ENCODE measurements at regions not wholly inside any gene's neighbourhood (a gene's known extent, or its start where the extent isn't known, plus 50 kb on each side); places are given as distances from the start of the nearest gene placed in this dataset.

GRCh38 chr11:123292647-123293046 lies 97.6 kb upstream of the CLMP start:
- H3K9me2 ChIP-seq (ENCODE audit: insufficient read depth, low read length), result no peaks in the 10 kb centered on the region
- no peak overlapping the region for H3K4me3 ChIP-seq (ENCODE audit: low read length)
- no peak overlapping the region for H2AFZ ChIP-seq (ENCODE audit: low read depth, low read length)
- no peaks in the 10 kb centered on the region for H3K36me3 ChIP-seq (ENCODE audit: insufficient read depth, low read length)
- H3K27ac ChIP-seq (ENCODE audit: low read length), result no peak overlapping the region
- TF ChIP-seq RAD21 (conservative IDR thresholded peaks at IDR 0.05) (no peak), EP300 (conservative IDR thresholded peaks at IDR 0.05; ENCODE audit: poor library complexity, severe bottlenecking) (no peak), SMC3 (conservative IDR thresholded peaks at IDR 0.05; ENCODE audit: poor library complexity) (no peak), MXI1 (conservative IDR thresholded peaks at IDR 0.05; ENCODE audit: poor library complexity, severe bottlenecking) (no peak), TAF1 (IDR thresholded peaks at IDR 0.05; ENCODE audit: low read depth) (no peak), EZH2 (IDR thresholded peaks at IDR 0.05; ENCODE audit: borderline replicate concordance, insufficient read depth, low read length, poor library complexity, severe bottlenecking) (no peak), REST (IDR thresholded peaks at IDR 0.05; ENCODE audit: borderline replicate concordance) (no peak), POLR2AphosphoS5 (IDR thresholded peaks at IDR 0.05) (no peak)
- no peaks in the 10 kb centered on the region for H4K20me1 ChIP-seq (ENCODE audit: insufficient read depth)
- H3F3A ChIP-seq (ENCODE audit: insufficient read depth, low read length, poor library complexity, severe bottlenecking), result no peaks in the 10 kb centered on the region
- no peaks in the 10 kb centered on the region for H3K27me3 ChIP-seq (ENCODE audit: insufficient read depth, low read depth, low read length)
- H3K9ac ChIP-seq (ENCODE audit: low read length), result no peak overlapping the region
- no peaks in the 10 kb centered on the region for H3K79me2 ChIP-seq (replicated peaks; ENCODE audit: insufficient read depth, low read length)
- no peak overlapping the region for H3K4me2 ChIP-seq (ENCODE audit: low read length)
- no peaks in the 10 kb centered on the region for H3K9me3 ChIP-seq (ENCODE audit: low read length)

- no peaks in the 10 kb centered on the region for H3F3A ChIP-seq (ENCODE audit: insufficient read depth, low read length, poor library complexity, severe bottlenecking)
- H3K9ac ChIP-seq (ENCODE audit: low read length), result no peak overlapping the region
- H3K4me2 ChIP-seq (ENCODE audit: low read length), result no peak overlapping the region
- H3K4me3 ChIP-seq (ENCODE audit: low read length), result no peak overlapping the region
- no peaks in the 10 kb centered on the region for H3K79me2 ChIP-seq (replicated peaks; ENCODE audit: insufficient read depth, low read length)
- H3K9me2 ChIP-seq (ENCODE audit: insufficient read depth, low read length), result no peaks in the 10 kb centered on the region
- no peaks in the 10 kb centered on the region for H4K20me1 ChIP-seq (ENCODE audit: insufficient read depth)
- H2AFZ ChIP-seq (ENCODE audit: low read depth, low read length), result no peak overlapping the region
- no peak overlapping the region for H3K27ac ChIP-seq (ENCODE audit: low read length)
- H3K9me3 ChIP-seq (ENCODE audit: low read length), result no peaks in the 10 kb centered on the region
- H3K27me3 ChIP-seq (ENCODE audit: insufficient read depth, low read depth, low read length), result no peaks in the 10 kb centered on the region
- TF ChIP-seq CTCF (IDR thresholded peaks at IDR 0.05; ENCODE audit: poor library complexity, severe bottlenecking) (no peak), MXI1 (conservative IDR thresholded peaks at IDR 0.05; ENCODE audit: poor library complexity, severe bottlenecking) (no peak), SMC3 (conservative IDR thresholded peaks at IDR 0.05; ENCODE audit: poor library complexity) (no peak), POLR2AphosphoS5 (IDR thresholded peaks at IDR 0.05) (no peak), REST (IDR thresholded peaks at IDR 0.05; ENCODE audit: borderline replicate concordance) (no peak)
- H3K36me3 ChIP-seq (ENCODE audit: insufficient read depth, low read length), result no peaks in the 10 kb centered on the region
Measured at GRCh38 chr11:123291201-123291869, 96.3 kb upstream of the CLMP start.
